GM12864 (cell line): ENCODE measurements at regions not wholly inside any gene's neighbourhood (a gene's known extent, or its start where the extent isn't known, plus 50 kb on each side); places are given as distances from the start of the nearest gene placed in this dataset.

Experiments used
- DNase-seq: peaks from one replicate; pipeline ENCODE4 v3.0.0-alpha.2; 2011; ENCODE audit warnings: low read depth
- H3K4me3 ChIP-seq: 2 replicates; pipeline ENCODE4 v1.5.1; 2011; ENCODE audit warnings: mild to moderate bottlenecking, low read depth, low read length, control low read depth
- TF ChIP-seq, protein P1 (sequence below): IDR thresholded peaks from 2 replicates; pipeline ENCODE4 v1.5.1; 2011; ENCODE audit warnings: low read depth, mild to moderate bottlenecking, moderate library complexity, low read length, control low read depth, inconsistent platforms; ENCODE audit errors: missing control alignments

DNA sequence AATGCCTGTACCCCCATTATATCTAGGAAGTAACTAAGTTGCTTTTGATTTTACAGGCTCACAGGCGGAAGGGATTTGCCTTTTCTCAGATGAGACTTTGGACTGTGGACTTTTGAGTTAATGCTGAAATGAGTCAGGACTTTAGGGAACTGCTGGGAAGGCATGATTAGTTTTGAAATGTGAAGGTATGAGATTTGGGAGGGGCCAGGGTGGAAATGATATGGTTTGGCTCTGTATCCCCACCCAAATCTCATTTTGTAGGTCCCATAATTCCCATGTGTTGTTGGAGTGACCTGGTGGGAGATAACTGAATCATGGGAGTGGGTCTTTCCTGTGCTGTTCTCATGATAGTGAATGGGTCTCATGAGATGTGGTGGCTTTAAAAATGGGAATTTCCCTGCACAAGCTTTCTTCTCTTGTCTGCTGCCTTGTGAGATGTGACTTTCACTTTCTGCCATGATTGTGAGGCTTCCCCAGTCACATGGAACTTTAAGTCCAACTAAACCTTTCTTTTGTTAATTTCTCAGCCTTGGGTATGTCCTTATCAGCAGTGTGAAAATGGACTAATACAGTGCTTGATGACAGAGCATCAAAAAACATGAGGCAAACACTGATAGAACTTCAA lies 1119.5 kb downstream of the PLA2G4A start:
- DNase-seq: no peak
- H3K4me3 ChIP-seq: no peak overlapping the region
- TF ChIP-seq, protein P1, sequence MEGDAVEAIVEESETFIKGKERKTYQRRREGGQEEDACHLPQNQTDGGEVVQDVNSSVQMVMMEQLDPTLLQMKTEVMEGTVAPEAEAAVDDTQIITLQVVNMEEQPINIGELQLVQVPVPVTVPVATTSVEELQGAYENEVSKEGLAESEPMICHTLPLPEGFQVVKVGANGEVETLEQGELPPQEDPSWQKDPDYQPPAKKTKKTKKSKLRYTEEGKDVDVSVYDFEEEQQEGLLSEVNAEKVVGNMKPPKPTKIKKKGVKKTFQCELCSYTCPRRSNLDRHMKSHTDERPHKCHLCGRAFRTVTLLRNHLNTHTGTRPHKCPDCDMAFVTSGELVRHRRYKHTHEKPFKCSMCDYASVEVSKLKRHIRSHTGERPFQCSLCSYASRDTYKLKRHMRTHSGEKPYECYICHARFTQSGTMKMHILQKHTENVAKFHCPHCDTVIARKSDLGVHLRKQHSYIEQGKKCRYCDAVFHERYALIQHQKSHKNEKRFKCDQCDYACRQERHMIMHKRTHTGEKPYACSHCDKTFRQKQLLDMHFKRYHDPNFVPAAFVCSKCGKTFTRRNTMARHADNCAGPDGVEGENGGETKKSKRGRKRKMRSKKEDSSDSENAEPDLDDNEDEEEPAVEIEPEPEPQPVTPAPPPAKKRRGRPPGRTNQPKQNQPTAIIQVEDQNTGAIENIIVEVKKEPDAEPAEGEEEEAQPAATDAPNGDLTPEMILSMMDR: no peak

DNA sequence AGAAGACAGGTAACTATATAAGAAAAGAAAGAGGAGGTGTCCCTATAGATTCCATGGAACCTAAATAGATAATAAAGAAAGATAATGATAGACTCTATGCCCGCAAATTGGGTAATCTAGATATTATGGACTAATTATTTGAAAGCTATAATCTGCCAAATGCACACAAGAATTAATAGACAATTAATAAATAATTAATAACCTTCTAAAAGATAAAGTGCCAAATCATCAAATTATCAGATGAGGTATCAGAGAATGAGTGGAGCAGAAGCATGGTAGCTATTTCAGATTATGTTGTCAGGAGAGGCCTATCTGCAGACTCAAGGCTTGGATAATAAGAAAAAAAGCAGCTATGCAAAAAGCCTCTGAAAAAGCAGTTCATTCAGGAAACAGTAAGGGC lies 1120.8 kb downstream of the PLA2G4A start:
- DNase-seq: no peak
- no peak overlapping the region for H3K4me3 ChIP-seq
- TF ChIP-seq, protein P1: no peak

DNA sequence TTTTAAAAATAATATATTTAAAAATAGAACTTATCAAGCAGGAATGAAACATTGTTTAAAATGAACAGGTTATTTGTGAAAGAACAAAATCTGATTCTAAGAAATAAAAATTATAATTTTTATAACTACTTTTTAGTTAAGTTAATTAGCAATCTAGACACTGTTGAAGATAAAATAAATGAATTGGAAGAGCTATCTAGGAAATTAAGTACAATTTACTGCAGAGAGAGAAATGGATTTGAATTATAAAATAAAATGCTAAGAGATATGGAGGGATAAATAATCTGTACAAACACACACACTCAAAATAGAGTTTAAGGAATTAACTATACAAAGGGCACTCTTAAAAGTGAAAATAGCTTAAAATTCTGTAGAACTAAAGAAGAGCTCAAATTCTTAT lies 1123.1 kb downstream of the PLA2G4A start:
- no peak for DNase-seq
- H3K4me3 ChIP-seq: no peak overlapping the region
- TF ChIP-seq, protein P1: no peak

DNA sequence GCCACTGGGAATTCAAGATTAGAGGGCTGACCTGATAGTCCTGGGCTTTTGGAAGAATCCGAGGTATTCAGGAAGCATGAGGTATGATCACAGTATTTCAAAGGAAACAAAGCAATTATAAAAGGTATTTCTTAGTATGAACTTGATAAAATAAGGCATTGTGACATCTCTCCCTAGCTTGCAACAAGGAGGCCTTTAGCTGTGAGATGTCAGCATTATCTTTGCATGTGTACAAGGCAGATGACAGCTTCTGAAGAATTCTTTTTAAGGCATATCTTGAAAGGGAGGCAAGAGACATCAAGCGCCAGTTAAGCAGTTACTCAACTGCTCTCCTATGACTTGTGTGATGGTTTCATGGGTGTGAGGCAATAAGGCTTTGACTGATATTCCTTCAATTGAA lies 1123.7 kb downstream of the PLA2G4A start:
- DNase-seq: no peak
- TF ChIP-seq, protein P1: no peak
- no peak overlapping the region for H3K4me3 ChIP-seq

DNA sequence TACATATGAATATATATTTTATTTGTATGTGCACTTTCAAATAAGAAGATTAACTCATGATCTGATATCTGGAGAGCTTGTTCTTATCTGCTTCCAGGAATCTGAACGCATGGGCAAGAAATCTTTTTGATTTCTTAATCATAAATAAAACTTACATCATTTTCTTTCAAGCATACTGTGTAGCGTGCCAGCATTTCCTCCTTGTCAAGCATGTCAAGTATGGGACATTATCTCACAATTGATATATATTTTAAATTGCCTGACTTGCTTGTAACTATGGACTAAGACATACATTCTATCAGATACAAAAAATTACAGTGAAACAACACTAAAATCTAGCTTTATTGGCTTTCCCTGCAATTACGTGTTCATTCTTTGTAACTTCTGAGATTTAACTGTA lies 1128.2 kb downstream of the PLA2G4A start:
- DNase-seq: no peak
- no peak overlapping the region for H3K4me3 ChIP-seq
- TF ChIP-seq, protein P1: no peak

DNA sequence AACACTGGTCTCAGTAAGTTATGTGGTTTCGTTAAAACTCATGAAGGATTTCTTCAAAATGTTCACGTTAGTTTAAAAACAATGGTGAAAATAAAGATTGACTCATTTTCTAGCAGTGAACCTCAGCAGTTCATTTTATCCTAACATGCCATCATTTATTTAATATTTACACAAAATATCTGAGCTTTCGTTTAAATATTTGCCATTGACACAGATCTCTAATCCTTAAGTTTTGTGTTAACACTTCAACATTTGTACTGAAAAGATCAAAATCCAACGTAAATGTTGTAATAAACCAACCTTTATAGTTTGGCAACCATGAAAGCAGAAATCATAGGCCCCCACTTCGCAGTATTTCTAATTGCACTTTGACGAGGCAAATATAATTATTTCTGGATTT lies 1129.5 kb downstream of the PLA2G4A start:
- TF ChIP-seq, protein P1: no peak
- DNase-seq: no peak
- H3K4me3 ChIP-seq: no peak overlapping the region

DNA sequence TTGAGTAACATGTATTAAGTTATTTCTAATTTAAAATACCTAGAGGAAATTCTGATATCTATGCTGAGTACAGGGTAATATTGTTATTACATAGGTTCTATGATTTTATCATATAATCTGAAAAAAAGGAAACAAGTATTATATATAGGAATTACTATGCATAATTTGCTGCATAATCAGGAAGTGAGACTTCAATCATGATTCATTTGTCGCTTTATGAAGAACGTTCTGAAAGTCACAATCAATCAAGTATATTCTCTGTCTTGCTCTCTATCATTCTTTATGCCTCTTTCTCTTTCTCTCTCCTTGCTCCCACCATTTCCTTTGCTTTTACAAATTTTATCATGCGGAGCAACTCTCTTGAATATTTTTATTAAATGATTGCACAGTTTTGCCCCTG lies 1130.3 kb downstream of the PLA2G4A start:
- TF ChIP-seq, protein P1: no peak
- no peak overlapping the region for H3K4me3 ChIP-seq
- DNase-seq: no peak
